Left lung (tissue), 4 donors: ENCODE measurements at regions not wholly inside any gene's neighbourhood (a gene's known extent, or its start where the extent isn't known, plus 50 kb on each side); places are given as distances from the start of the nearest gene placed in this dataset.

ENCODE experiments used
- ATAC-seq: fragments of 200-7000 bp; cut with Tn5 transposase; one replicate; pipeline ENCODE4 v1.9.1; 2020; ENCODE audit warnings: moderate library complexity
- DNase-seq, 4 donors: peaks; one replicate each; pipeline ENCODE4 v3.0.0-alpha.2; 2013 to 2020
- H3K27ac ChIP-seq, 2 donors: fragments of 200-600 bp; sonication (generic) in 1 of 2; one replicate each; pipeline versions ENCODE4 v1.5.0 to v1.8.0; 2020 to 2021
- H3K27me3 ChIP-seq, 2 donors: fragments of 200-600 bp; sonication (generic) in 1 of 2; one replicate each; pipeline versions ENCODE4 v1.5.0 to v1.8.0; 2020 to 2021
- H3K36me3 ChIP-seq, 2 donors: fragments of 200-600 bp; sonication (generic) in 1 of 2; one replicate each; pipeline versions ENCODE4 v1.5.0 to v1.8.0; 2020 to 2021
- H3K4me1 ChIP-seq, 2 donors: fragments of 200-600 bp; one replicate each; pipeline ENCODE4 v1.8.0; 2021
- H3K4me3 ChIP-seq, 2 donors: fragments of 200-600 bp; sonication (generic) in 1 of 2; one replicate each; pipeline versions ENCODE4 v1.5.0 to v1.8.0; 2020 to 2021; ENCODE audit warnings: mild to moderate bottlenecking in 1 of 2
- H3K9me3 ChIP-seq, 2 donors: fragments of 200-600 bp; sonication (generic) in 1 of 2; one replicate each; pipeline versions ENCODE4 v1.5.0 to v1.8.0; 2020 to 2021
- intact Hi-C, 2 donors: fragments of 100-400 bp; cut with DNase I; formaldehyde crosslinking; loops; one replicate each; pipeline versions ENCODE4 v1.11.2 to v1.14.2; 2022
- TF ChIP-seq, protein P1 (sequence below), 2 donors: fragments of 200-600 bp; sonication (generic) in 1 of 2; IDR thresholded peaks; one replicate each; pipeline versions ENCODE4 v1.5.0 to v1.8.0; 2021; ENCODE audit warnings: antibody characterized with exemption in 2 of 2
- donor health status: DM: no; HTN: yes; CAD: no.
- donor health status: DM: no; HTN: no; CAD: no.

DNA sequence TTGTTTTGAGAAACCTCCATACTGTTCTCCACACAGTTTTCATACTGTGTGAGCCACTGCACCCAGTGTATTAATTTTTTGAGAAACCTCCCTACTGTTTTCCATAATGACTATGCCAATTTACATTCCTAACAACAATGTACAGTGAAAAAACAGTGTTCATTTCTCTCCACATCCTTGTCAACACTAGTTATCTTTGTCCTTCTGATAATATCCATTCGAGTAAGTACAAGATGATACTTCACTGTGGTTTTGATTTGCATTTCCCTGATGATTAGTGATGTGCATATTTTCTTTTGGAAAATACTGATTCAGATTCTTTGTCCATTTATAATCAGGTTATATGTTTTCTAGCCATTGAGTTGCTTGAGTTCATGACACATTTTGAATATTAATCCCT is 462.0 kb downstream of the CDH11 start:
- Histone ChIP-seq H3K27me3 (no peaks in the 10 kb centered on the region), H3K4me1 (no peaks in the 10 kb centered on the region), H3K36me3 (no peaks in the 10 kb centered on the region), H3K4me3 (no peak overlapping the region), H3K9me3 (peaks cover 0 to 10% of the 10 kb centered on the region in 2 donors), H3K27ac (no peak overlapping the region)
- intact Hi-C loops, result no loop called here
- DNase-seq (no peak), ATAC-seq (no peak)
- TF ChIP-seq, protein P1, sequence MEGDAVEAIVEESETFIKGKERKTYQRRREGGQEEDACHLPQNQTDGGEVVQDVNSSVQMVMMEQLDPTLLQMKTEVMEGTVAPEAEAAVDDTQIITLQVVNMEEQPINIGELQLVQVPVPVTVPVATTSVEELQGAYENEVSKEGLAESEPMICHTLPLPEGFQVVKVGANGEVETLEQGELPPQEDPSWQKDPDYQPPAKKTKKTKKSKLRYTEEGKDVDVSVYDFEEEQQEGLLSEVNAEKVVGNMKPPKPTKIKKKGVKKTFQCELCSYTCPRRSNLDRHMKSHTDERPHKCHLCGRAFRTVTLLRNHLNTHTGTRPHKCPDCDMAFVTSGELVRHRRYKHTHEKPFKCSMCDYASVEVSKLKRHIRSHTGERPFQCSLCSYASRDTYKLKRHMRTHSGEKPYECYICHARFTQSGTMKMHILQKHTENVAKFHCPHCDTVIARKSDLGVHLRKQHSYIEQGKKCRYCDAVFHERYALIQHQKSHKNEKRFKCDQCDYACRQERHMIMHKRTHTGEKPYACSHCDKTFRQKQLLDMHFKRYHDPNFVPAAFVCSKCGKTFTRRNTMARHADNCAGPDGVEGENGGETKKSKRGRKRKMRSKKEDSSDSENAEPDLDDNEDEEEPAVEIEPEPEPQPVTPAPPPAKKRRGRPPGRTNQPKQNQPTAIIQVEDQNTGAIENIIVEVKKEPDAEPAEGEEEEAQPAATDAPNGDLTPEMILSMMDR (IDR thresholded peaks at IDR 0.05), result no peak

DNA sequence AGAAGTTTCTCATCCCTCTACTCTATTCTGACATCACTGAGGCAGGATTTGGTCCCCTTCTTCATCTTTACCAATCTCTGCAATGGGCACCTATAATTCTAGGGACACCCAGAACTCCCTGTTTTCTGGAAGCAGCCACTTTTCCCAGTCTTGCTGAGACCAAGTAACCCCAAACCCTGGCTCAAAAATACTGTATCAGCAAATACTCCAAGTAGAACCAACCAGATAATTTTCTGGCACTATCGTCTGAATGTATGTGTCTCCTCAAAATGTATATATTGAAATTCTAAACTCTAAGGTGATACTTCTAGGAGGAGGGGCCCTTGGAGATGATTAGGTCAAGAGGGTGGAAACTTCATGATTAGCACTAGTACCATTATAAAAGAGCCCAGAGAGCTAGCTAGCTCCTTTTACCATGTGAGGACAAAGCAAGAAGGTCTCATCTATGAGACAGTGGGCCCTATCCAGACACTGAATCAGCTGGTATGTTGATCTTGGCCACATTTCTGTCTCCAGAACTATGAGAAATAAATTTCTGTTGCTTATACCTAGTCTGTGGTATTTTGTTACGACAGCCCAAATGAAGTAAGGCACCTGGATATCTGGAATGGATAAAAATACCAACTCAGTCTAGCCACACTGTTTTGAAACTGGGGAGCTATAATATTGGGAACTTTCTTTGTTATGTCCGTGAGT is 464.4 kb downstream of the CDH11 start:
- Histone ChIP-seq H3K4me3 (no peak overlapping the region), H3K27me3 (no peaks in the 10 kb centered on the region), H3K9me3 (peaks cover 0 to 5% of the 10 kb centered on the region in 2 donors), H3K27ac (no peak overlapping the region), H3K4me1 (no peaks in the 10 kb centered on the region), H3K36me3 (no peaks in the 10 kb centered on the region)
- DNase-seq (no peak), ATAC-seq (no peak)
- TF ChIP-seq, protein P1 (IDR thresholded peaks at IDR 0.05), result no peak
- intact Hi-C loops, result no loop called here

DNA sequence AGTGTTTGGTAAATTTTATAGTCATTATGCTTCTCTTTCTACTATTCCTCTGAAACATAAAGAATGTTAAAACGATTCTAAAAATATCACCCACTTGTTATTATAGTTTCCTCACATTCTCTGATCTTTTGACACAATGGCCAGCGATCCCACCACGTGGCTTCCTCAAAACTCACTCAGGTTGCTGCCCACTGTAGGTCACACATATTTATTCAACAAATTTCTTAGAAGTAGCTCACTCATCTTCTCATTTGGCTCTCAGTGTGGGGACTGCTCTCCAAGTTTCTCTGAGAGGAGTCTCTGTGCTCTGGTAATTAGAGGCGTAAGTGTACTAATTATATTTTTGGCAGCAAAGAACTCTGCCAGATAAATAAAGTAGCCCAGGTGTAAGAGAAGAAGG is 465.4 kb downstream of the CDH11 start:
- Histone ChIP-seq H3K4me3 (no peak overlapping the region), H3K27me3 (no peaks in the 10 kb centered on the region), H3K4me1 (no peaks in the 10 kb centered on the region), H3K9me3 (peaks cover 0 to 2% of the 10 kb centered on the region in 2 donors), H3K36me3 (no peaks in the 10 kb centered on the region), H3K27ac (no peak overlapping the region)
- TF ChIP-seq, protein P1 (IDR thresholded peaks at IDR 0.05), result no peak
- intact Hi-C loops, result no loop called here
- ATAC-seq (peak; percentile 44), DNase-seq (no peak)

DNA sequence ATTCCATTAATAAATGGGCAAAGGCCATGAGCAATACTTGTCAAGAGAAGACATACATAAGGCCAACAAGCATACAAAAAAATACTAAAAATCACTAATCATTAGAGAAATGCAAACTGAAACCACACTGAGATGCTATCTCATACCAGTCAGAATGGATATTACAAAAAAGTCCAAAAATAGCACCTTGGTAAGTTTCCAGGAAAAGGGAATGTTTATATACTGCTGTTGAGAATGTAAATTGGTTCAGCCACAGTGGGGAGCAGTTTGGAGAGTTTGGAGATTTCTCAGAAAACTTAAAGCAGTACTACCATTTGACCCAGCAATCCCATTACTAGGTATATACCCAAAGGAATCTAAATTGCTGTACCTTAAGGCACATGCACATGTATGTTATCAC is 467.7 kb downstream of the CDH11 start:
- H3K27me3 ChIP-seq, result no peaks in the 10 kb centered on the region
- H3K4me3 ChIP-seq, result no peak overlapping the region
- ATAC-seq, result no peak
- DNase-seq, result peak in 1 of 4 donors; percentile 8
- no peaks in the 10 kb centered on the region for H3K36me3 ChIP-seq
- no peak overlapping the region for H3K27ac ChIP-seq
- H3K4me1 ChIP-seq, result no peaks in the 10 kb centered on the region
- intact Hi-C loops, result no loop called here
- peaks cover 0 to 10% of the 10 kb centered on the region in 2 donors for H3K9me3 ChIP-seq
- TF ChIP-seq, protein P1 (IDR thresholded peaks at IDR 0.05), result no peak

DNA sequence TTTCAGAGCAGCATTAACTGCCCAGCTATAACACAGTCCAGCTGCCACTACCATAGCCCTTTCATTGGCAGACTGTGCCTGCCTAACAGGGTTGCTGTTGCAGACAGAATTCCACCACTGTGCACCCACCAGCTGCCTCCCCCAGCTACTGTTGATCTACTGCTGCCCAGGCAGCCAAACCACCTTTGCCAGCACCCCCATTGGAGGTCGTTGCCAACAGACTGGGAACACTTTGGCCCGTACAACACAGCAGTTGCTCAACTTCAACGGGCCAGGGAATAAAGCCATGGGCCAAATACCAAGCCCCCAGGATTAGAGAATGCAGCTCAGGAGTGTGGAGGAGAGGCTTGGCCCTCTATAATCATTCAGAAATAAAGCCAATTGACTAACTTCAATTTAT is 473.6 kb downstream of the CDH11 start:
- Histone ChIP-seq H3K9me3 (peaks cover 0 to 10% of the 10 kb centered on the region in 2 donors), H3K4me3 (no peak overlapping the region), H3K27ac (no peak overlapping the region), H3K36me3 (no peaks in the 10 kb centered on the region), H3K27me3 (no peaks in the 10 kb centered on the region), H3K4me1 (no peaks in the 10 kb centered on the region)
- TF ChIP-seq, protein P1 (IDR thresholded peaks at IDR 0.05), result no peak
- intact Hi-C loops, result no loop called here
- DNase-seq, result no peak
- ATAC-seq, result no peak
